CD14-positive monocyte (primary cell): ENCODE measurements at regions not wholly inside any gene's neighbourhood (a gene's known extent, or its start where the extent isn't known, plus 50 kb on each side); places are given as distances from the start of the nearest gene placed in this dataset.

Experiments used
- DNase-seq, 3 donors: peaks; one replicate each; pipeline ENCODE4 v3.0.0-alpha.2; 2011 to 2022
- H2AFZ ChIP-seq: 2 replicates; pipeline ENCODE4 v1.6.0; 2012; ENCODE audit warnings: mild to moderate bottlenecking, low read depth, low read length, inconsistent platforms; ENCODE audit not compliant: insufficient read depth, poor library complexity, severe bottlenecking
- H3K27ac ChIP-seq, 2 donors: 1 replicate in 1 of 2; 2 replicates in 1 of 2; pipeline ENCODE4 v1.5.1; 2012 to 2013; ENCODE audit warnings: low read length in 2 of 2, control low read depth in 1 of 2, inconsistent platforms in 1 of 2, low read depth in 1 of 2, mild to moderate bottlenecking in 1 of 2
- H3K27me3 ChIP-seq, 2 donors: one replicate each; pipeline versions ENCODE4 v1.6.0 to v1.6.1; 2011 to 2013; ENCODE audit warnings: low read length in 2 of 2; ENCODE audit not compliant: control insufficient read depth in 2 of 2, insufficient read depth in 2 of 2
- H3K36me3 ChIP-seq, 2 donors: replicated peaks in 1 of 2; 1 replicate in 1 of 2; 2 replicates in 1 of 2; pipeline versions ENCODE4 v1.5.1 to v1.6.1; 2012 to 2013; ENCODE audit warnings: low read length in 2 of 2, control low read depth in 1 of 2, inconsistent platforms in 1 of 2, mild to moderate bottlenecking in 1 of 2; ENCODE audit not compliant: insufficient read depth in 2 of 2, control insufficient read depth in 1 of 2
- H3K4me1 ChIP-seq, 2 donors: 1 replicate in 1 of 2; 2 replicates in 1 of 2; pipeline versions ENCODE4 v1.5.1 to v1.6.1; 2012 to 2013; ENCODE audit warnings: low read length in 2 of 2, control low read depth in 1 of 2, inconsistent platforms in 1 of 2, mild to moderate bottlenecking in 1 of 2, moderate library complexity in 1 of 2; ENCODE audit not compliant: insufficient read depth in 2 of 2, control insufficient read depth in 1 of 2
- H3K4me2 ChIP-seq: replicated peaks from 2 replicates; pipeline ENCODE3; 2012; ENCODE audit warnings: low read length, moderate library complexity, mild to moderate bottlenecking; ENCODE audit not compliant: poor library complexity, severe bottlenecking; ENCODE audit errors: extremely low read depth
- H3K4me3 ChIP-seq, 3 experiments: fragments of 200-600 bp in 1 of 3; sonication (generic) in 1 of 3; replicated peaks in 1 of 3; 1 replicate in 2 of 3; 2 replicates in 1 of 3; pipeline ENCODE4 v1.5.1; 2011 to 2013; ENCODE audit warnings: low read length in 3 of 3, mild to moderate bottlenecking in 3 of 3, control low read depth in 2 of 3, low read depth in 2 of 3, inconsistent platforms in 1 of 3, moderate library complexity in 1 of 3
- H3K79me2 ChIP-seq: 2 replicates; pipeline ENCODE4 v1.6.0; 2012; ENCODE audit warnings: mild to moderate bottlenecking, control low read depth, inconsistent platforms, low read length, moderate library complexity; ENCODE audit not compliant: insufficient read depth
- H3K9ac ChIP-seq: 2 replicates; pipeline ENCODE4 v1.6.0; 2017; ENCODE audit warnings: low read length, mild to moderate bottlenecking; ENCODE audit not compliant: insufficient read depth, poor library complexity, severe bottlenecking
- H3K9me3 ChIP-seq, 2 donors: replicated peaks in 1 of 2; 1 replicate in 1 of 2; 2 replicates in 1 of 2; pipeline versions ENCODE4 v1.5.1 to v1.6.1; 2012 to 2013; ENCODE audit warnings: low read length in 2 of 2, control low read depth in 1 of 2; ENCODE audit not compliant: control insufficient read depth in 1 of 2, insufficient read depth in 1 of 2
- H4K20me1 ChIP-seq: 2 replicates; pipeline ENCODE4 v1.6.0; 2012; ENCODE audit warnings: mild to moderate bottlenecking, low read length, control low read depth, moderate library complexity; ENCODE audit not compliant: insufficient read depth
- H3K27ac Mint-ChIP-seq, 7 donors: one replicate each; pipeline ENCODE4 v1.8.0; 2020; ENCODE audit warnings: mild to moderate bottlenecking in 7 of 7, mixed read lengths in 7 of 7, moderate library complexity in 6 of 7, inconsistent platforms in 2 of 7
- H3K27me3 Mint-ChIP-seq, 3 donors: one replicate each; pipeline ENCODE4 v1.8.0; 2021 to 2022; ENCODE audit warnings: low read depth in 3 of 3, mild to moderate bottlenecking in 3 of 3, mixed read lengths in 3 of 3, moderate library complexity in 3 of 3, inconsistent platforms in 1 of 3
- H3K36me3 Mint-ChIP-seq, 2 donors: one replicate each; pipeline ENCODE4 v1.8.0; 2020; ENCODE audit warnings: mixed read lengths in 2 of 2, inconsistent platforms in 1 of 2, mild to moderate bottlenecking in 1 of 2
- H3K4me1 Mint-ChIP-seq: one replicate; pipeline ENCODE4 v1.8.0; 2020; ENCODE audit warnings: mild to moderate bottlenecking, mixed read lengths
- H3K4me3 Mint-ChIP-seq, 2 donors: one replicate each; pipeline ENCODE4 v1.8.0; 2020; ENCODE audit warnings: mild to moderate bottlenecking in 2 of 2, mixed read lengths in 2 of 2, moderate library complexity in 1 of 2
- H3K9me3 Mint-ChIP-seq, 7 donors: one replicate each; pipeline ENCODE4 v1.8.0; 2020 to 2022; ENCODE audit warnings: mixed read lengths in 7 of 7, mild to moderate bottlenecking in 6 of 7, moderate library complexity in 6 of 7, inconsistent platforms in 2 of 7
- WGBS: methylation state at CpG from one replicate; pipeline ENCODE4 v1.1.5; 2013; ENCODE audit warnings: missing lambda C conversion rate; ENCODE audit not compliant: insufficient coverage; 5-methylcytosine and 5-hydroxymethylcytosine counted together
- intact Hi-C, 2 donors: fragments of 100-400 bp; cut with micrococcal nuclease; formaldehyde crosslinking; loops; one replicate each; pipeline versions ENCODE4 v1.15.0 to v1.15.1; 2023
- TF ChIP-seq, protein P1 (sequence below): fragments of 200-600 bp; IDR thresholded peaks from one replicate; pipeline ENCODE4 v1.8.0; 2022; ENCODE audit warnings: antibody characterized with exemption, mild to moderate bottlenecking

DNA sequence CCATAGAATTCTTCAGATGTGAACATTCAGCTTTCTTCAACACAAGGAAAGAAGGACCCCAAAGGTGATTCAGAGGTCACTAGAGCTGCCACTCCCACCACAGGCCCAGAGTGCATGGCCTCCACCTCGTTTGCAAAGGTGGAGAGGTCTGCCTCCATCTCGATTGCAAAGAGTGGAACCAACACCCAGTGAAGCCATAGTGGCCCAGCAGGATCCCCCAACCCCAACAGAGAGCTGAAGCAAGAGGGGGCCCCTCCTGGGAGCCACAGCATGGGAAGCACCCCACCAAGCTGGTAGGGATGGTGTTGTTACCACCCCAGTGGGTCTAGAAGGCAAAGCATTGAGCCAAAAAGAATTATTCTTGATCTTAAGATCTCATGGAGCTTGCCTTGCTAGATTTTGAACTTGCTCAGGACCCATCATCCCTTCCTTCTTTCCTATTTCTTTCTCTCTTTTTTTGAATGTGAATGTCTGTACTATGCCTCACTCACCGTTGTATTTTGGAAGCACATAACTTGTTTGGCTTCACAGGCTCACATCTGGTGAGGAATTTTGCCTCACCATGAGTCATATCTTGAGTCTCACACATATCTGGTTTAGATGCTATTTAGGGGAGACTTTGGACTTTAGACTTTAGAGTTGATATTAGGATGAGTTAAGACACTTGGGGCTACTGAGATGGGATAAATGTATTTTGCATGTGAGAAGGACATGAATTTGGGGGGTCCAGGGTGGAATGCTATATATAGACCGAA, 119.2 kb downstream of the ANKRD60 start:
- Histone ChIP-seq H3K9me3 (no peaks in the 10 kb centered on the region), H3K4me2 (no peak overlapping the region), H4K20me1 (no peaks in the 10 kb centered on the region), H3K27me3 (no peaks in the 10 kb centered on the region), H3K4me3 (no peak overlapping the region), H3K36me3 (no peaks in the 10 kb centered on the region), H2AFZ (no peak overlapping the region), H3K9ac (no peak overlapping the region), H3K79me2 (no peaks in the 10 kb centered on the region), H3K4me1 (no peaks in the 10 kb centered on the region), H3K27ac (no peak overlapping the region)
- Mint-ChIP-seq H3K4me3 (no peak overlapping the region), H3K27ac (no peak overlapping the region), H3K36me3 (no peaks in the 10 kb centered on the region), H3K27me3 (peaks cover 11 to 19% (median 15%) of the 10 kb centered on the region in 3 donors), H3K4me1 (peaks cover 5% of the 10 kb centered on the region), H3K9me3 (peaks cover 0 to 14% (median 6%) of the 10 kb centered on the region in 7 donors)
- TF ChIP-seq, protein P1, sequence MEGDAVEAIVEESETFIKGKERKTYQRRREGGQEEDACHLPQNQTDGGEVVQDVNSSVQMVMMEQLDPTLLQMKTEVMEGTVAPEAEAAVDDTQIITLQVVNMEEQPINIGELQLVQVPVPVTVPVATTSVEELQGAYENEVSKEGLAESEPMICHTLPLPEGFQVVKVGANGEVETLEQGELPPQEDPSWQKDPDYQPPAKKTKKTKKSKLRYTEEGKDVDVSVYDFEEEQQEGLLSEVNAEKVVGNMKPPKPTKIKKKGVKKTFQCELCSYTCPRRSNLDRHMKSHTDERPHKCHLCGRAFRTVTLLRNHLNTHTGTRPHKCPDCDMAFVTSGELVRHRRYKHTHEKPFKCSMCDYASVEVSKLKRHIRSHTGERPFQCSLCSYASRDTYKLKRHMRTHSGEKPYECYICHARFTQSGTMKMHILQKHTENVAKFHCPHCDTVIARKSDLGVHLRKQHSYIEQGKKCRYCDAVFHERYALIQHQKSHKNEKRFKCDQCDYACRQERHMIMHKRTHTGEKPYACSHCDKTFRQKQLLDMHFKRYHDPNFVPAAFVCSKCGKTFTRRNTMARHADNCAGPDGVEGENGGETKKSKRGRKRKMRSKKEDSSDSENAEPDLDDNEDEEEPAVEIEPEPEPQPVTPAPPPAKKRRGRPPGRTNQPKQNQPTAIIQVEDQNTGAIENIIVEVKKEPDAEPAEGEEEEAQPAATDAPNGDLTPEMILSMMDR, result no peak
- 82% methylated on average over 2 of the region's 4 CpGs for WGBS
- DNase-seq, result no peak
- intact Hi-C loops, result no loop called here

DNA sequence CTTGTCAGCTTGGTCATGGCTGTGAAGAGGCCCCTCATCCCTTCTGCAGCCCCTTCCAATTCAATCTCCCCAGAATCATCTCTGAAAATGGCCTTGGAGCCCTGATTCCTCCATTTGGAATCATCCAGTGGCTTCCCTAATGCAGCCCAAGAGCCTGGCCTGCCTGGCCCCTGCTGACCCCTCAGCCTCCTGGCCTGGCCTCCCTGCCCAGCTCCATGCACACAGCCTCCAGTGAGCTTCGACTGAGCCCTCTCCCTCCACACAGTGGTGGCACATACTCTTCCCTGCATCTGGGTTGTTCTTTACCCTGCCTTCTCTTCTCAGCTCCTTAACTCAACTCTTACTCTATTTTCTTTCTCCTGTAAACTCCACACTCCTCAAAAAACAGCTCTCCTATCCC, 120.9 kb downstream of the ANKRD60 start:
- H3K9me3 ChIP-seq, result no peaks in the 10 kb centered on the region
- H3K27ac ChIP-seq, result no peak overlapping the region
- 94% methylated on average over 1 of the region's 1 CpG for WGBS
- Mint-ChIP-seq H3K9me3 (peaks cover 0 to 14% (median 6%) of the 10 kb centered on the region in 7 donors), H3K27me3 (peaks cover 14 to 19% (median 14%) of the 10 kb centered on the region in 3 donors), H3K4me1 (peaks cover 3% of the 10 kb centered on the region), H3K27ac (no peak overlapping the region), H3K4me3 (no peak overlapping the region), H3K36me3 (no peaks in the 10 kb centered on the region)
- H3K9ac ChIP-seq, result no peak overlapping the region
- no peaks in the 10 kb centered on the region for H3K79me2 ChIP-seq
- no peak overlapping the region for H2AFZ ChIP-seq
- no peak overlapping the region for H3K4me3 ChIP-seq
- intact Hi-C loops, result no loop called here
- no peak overlapping the region for H3K4me2 ChIP-seq
- H3K4me1 ChIP-seq, result no peaks in the 10 kb centered on the region
- no peaks in the 10 kb centered on the region for H3K27me3 ChIP-seq
- no peak for DNase-seq
- H4K20me1 ChIP-seq, result no peaks in the 10 kb centered on the region
- no peaks in the 10 kb centered on the region for H3K36me3 ChIP-seq
- TF ChIP-seq, protein P1, result no peak
